GM19035 (cell line): ENCODE measurements at regions not wholly inside any gene's neighbourhood (a gene's known extent, or its start where the extent isn't known, plus 50 kb on each side); places are given as distances from the start of the nearest gene placed in this dataset.

Experiments
- ATAC-seq: cut with Tn5 transposase; IDR thresholded peaks from one replicate; pipeline ENCODE4 v1.9.1; 2021; ENCODE audit not compliant: unreplicated experiment

GRCh38 chr3:3633761-3634160 is 165.5 kb upstream of the LRRN1 start:
- ATAC-seq: no peak

- ATAC-seq: no peak
These were observed 166.8 kb upstream of the LRRN1 start for GRCh38 chr3:3632449-3632848.

DNA sequence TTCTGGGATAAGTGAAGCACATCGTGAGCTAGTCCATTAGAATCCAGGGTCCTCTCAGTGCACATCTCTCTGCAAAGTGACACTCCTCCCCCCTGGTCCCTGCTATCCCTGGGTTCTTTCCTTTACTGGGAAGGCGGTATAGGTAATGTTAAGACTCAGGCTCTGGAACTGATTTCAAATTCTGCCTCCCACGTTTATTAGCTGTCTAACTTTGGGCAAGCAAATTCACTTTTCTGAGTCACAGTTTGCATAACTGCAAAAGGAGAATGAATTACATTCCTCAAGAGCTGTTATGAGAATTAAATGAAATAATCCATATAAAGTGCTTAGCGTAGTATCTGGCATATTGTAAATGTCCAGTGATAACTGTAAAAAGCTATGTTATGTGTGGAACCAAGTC is 168.1 kb upstream of the LRRN1 start:
- ATAC-seq: no peak

DNA sequence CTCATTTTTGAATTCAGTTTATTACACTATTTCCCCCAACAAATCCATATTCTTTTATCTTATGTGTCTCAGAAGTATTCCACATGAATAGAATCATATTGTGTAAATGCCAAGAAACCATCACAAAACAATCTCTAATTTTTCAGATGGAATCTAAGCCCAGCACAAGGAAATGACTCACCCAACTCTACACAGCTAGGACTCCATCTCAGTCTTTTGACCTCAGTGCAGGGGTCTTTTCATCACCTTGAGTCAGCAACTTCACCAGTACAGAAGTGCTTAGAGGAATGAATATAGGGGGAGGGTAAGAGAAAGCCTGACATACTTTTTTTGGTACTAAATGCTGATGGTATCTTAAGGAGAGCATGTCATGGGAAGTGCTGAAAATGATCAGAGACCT is 169.3 kb upstream of the LRRN1 start:
- no peak for ATAC-seq

DNA sequence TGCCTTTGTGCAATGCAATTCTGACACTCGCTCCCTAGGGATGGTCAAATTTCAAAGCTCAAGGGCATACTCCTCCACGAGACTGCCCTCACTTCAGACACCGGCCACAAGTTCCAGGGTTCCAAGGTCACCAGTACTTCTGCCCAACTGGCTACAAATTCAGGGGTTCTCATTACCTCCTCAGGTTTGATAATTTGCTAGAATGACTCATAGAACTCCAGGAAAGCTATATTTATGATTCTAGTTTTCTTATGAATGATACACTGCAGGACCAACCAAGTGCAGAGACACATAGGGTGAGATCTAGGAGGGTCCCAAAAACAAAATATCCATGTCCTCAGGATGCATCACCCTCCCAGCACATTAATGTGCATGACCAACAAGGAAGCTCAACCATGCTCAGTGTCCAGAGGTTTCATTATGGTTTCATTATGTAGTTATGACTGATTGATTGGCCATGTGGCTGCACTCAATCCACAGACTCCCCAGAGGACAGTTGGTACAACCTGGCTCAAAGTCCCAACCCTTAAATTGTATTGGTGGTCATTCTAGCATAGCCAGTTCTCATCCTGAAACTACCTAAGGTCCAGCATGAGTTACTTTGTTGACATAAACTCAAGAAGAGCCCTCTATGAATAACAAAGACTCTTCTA is 170.4 kb upstream of the LRRN1 start:
- ATAC-seq: no peak

DNA sequence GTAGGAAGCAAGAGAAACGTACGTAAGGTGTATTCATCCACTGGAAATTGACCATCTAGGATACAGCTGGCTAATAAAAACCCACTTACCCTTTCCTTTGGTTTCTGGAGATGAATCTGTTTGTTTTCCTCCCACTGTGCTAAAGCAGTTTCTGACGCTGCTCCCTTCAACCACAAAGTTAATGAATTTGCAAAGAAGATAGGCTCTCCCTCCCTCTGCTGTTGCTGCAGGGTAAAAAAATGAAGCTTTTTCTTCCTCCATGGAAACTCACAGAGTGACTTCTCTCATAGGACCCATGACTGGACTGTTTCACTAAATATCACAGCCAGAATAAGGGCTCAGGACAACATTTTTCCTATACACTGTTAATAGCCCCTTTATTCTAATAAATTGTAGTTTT is 172.1 kb upstream of the LRRN1 start:
- no peak for ATAC-seq

DNA sequence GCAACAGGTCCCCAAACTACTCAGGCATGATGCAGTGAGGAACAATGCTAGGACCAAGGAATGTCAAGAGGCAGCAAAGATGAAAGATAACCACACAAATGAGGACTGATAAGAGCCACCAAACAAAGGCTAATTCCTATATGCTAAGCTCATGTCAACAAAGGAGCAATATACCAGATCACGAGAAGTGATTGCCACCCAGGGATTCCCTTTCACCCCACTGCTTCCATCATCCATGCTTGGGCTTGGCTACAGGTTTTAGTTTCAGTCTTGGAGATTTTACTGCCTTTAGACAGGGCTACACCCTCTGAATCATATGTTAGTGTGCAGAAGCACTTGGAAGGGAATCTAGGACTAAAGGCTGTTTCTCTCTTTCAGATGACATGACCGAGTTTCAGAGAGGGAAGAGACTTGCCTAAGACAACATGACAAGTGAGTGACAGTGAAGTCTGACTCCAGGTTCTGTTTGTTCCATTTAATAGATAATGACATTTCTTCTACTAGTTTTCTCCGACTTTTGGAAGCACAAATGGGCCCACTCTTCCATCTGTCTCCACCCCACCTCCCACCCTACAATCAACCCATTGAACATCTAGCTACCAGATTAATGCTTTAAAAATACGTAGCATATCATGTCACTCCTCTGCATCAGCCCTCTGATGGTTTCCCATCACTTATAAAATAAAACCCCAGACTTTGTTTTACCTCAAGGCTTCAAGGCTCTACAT is 173.5 kb upstream of the LRRN1 start:
- no peak for ATAC-seq

DNA sequence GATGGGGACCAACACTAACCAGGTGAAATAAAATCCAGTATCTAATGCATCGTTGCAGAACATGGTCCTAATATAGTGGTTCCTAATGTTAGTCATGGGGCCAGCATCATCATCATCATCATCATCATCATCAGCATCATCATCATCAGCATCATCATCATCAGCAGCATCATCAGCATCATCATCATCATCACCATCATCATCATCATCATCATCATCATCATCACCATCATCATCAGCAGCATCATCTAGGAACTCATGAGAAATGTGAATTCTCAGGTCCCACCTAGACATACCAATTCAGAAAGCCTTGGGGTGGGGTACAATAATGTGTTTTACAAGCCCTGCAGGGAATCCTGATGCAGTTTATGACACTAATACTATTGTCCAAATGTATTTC is 179.4 kb upstream of the LRRN1 start:
- ATAC-seq: no peak

- no peak for ATAC-seq
These were observed 180.6 kb upstream of the LRRN1 start for GRCh38 chr3:3618623-3619022.

GRCh38 chr3:3615533-3615932 is 183.7 kb upstream of the LRRN1 start:
- no peak for ATAC-seq

- no peak for ATAC-seq
These were observed 188.5 kb upstream of the LRRN1 start for GRCh38 chr3:3610581-3611298.

GRCh38 chr3:3606321-3606720 is 192.9 kb upstream of the LRRN1 start:
- ATAC-seq: no peak

DNA sequence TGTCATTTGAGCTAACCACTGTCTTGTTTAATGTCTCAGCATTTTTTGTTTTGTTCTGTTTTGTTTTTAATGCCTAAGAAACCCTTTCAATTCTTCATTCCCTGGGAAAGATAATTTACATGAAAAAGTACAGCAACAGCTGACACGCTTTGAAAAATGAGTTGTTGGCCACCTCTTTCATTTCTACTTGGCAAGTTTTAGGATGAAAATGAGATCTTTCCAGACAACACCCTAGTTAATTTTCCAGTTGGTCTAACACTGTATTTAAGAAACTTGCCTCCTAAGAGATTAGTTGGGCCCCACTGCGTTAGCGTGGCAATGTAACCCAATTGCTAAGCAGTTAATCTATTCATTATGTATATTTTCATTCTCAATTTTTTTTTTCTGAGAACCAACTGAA is 194.0 kb upstream of the LRRN1 start:
- no peak for ATAC-seq

- ATAC-seq: no peak
These were observed 195.9 kb upstream of the LRRN1 start for GRCh38 chr3:3603351-3603750.

DNA sequence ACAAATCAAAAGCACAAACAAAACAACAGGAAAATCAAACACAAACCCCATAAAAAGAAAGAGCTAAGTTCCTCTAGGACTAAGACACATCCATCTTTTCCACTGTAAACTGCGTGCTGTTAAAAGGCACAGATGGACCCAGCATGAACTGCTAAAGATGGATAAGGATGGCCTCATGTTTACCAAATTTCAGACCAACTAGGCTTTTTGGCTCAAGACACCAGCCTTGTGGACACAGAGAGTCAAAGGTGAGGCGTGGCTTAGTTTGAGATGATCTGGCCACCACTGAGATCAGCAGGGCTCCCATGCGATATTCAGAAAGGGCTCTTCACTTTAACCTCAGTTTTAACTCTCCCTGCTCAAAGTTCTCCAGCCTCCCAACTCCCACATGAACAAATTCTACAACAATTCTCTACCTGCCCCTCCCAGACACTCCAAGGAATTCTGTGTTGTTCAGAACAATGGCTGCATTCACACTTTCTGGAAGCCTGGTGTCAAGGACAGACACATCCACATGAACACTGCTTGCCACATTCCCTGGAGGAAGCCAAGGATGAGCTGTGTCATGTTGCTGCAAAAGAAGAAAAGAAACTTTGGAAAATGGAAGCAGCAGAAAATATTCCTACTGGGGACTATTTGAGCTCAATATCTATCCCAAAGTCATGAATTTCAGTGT is 198.4 kb upstream of the LRRN1 start:
- ATAC-seq: no peak

DNA sequence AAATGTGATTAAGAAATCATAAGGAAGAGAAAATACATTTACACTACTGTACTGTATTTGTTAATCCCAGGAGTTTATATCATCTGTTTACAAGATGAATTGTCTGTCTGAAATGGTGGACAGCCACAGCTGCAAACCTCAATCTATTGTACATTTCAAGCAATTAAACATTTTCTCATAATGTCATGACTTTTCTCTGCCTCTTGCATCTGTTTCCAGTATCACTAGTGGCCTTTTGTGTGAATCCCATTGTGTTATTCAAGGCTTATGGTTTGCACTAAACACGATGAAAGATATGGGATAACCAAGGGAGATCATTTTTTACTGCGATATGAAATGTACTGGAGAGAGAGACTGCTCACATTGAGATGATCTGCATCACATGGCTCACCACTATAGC is 200.2 kb upstream of the LRRN1 start:
- no peak for ATAC-seq

- no peak for ATAC-seq
These were observed 204.2 kb upstream of the LRRN1 start for GRCh38 chr3:3594986-3595385.

- ATAC-seq: peak; percentile 78
These were observed 209.5 kb upstream of the LRRN1 start for GRCh38 chr3:3589715-3590130.

DNA sequence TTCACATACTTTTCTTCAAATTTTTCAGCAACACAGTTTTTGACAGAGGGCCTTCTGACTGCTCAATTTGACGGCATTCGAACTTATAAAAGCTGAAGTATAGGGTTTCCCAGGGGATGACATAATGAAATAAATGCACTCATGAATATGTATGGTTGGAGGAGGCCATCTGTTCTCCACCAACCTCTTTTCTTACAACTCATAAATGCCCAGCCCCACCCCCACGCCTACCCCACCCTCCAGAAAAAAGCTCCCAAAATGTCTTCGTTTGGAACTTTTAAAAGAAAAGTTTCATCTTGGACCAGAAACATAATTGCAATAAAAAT is 211.6 kb upstream of the LRRN1 start:
- ATAC-seq: no peak

GRCh38 chr3:3586843-3587646 is 212.2 kb upstream of the LRRN1 start:
- no peak for ATAC-seq

DNA sequence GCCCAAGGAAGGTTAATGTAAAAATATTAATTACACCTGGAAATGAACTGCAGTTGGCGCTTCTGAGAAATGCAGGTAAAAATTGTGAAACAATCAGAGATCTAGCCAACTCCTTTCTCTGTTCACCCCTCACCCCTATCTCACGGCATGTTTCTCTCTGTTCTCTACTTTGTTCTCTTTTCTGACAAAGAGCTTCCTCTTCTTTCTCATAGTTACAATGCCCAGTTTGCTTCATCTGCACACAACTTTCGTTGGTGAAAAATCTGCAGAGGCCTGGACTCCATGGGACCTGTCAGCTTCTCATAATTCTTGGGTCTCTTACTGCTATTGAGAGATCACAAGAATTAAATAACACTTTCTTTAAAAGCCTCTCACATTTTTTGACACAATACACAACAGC is 212.9 kb upstream of the LRRN1 start:
- ATAC-seq: no peak
